Activated CD4-positive, alpha-beta memory T cell treated with anti-CD3 and anti-CD28 coated beads for 36 hours (primary cell): ENCODE measurements at regions not wholly inside any gene's neighbourhood (a gene's known extent, or its start where the extent isn't known, plus 50 kb on each side); places are given as distances from the start of the nearest gene placed in this dataset.
"Not testable (repeated sequence)": the region's sequence is repeated elsewhere in the genome, so short reads cannot be mapped to it uniquely, and the experiment has no call there.

Source experiments
- CTCF ChIA-PET: fragments of 350-600 bp; sonication (Branson Sonifier 250); formaldehyde crosslinking; loops from one replicate; lab custom pipeline; 2021; ENCODE audit warnings: antibody characterized with exemption, inconsistent platforms; lab: Charles Lee
- POLR2A ChIA-PET: fragments of 350-600 bp; sonication (Branson Sonifier 250); formaldehyde crosslinking; loops from one replicate; lab custom pipeline; 2021; ENCODE audit warnings: antibody characterized with exemption; lab: Charles Lee
- DNase-seq: peaks from one replicate; pipeline ENCODE4 v3.0.0-alpha.2; 2020
- H3K27ac Mint-ChIP-seq: one replicate; pipeline ENCODE4 v1.8.0; 2021; ENCODE audit warnings: mixed read lengths
- H3K27me3 Mint-ChIP-seq: one replicate; pipeline ENCODE4 v1.8.0; 2021; ENCODE audit warnings: mixed read lengths
- H3K36me3 Mint-ChIP-seq: one replicate; pipeline ENCODE4 v1.8.0; 2021; ENCODE audit warnings: mixed read lengths
- H3K4me1 Mint-ChIP-seq: one replicate; pipeline ENCODE4 v1.8.0; 2021; ENCODE audit warnings: low read depth, mixed read lengths
- H3K4me3 Mint-ChIP-seq: one replicate; pipeline ENCODE4 v1.8.0; 2021; ENCODE audit warnings: mild to moderate bottlenecking, mixed read lengths
- H3K9me3 Mint-ChIP-seq: one replicate; pipeline ENCODE4 v1.8.0; 2021; ENCODE audit warnings: mixed read lengths
- intact Hi-C: fragments of 100-400 bp; cut with micrococcal nuclease; formaldehyde crosslinking; loops from one replicate; pipeline ENCODE4 v1.15.1; 2023

- H3K4me3 Mint-ChIP-seq, result no peak overlapping the region
- intact Hi-C loops, result no loop called here
- H3K9me3 Mint-ChIP-seq, result no peaks in the 10 kb centered on the region
- H3K27ac Mint-ChIP-seq, result no peak overlapping the region
- no peaks in the 10 kb centered on the region for H3K36me3 Mint-ChIP-seq
- CTCF ChIA-PET, result no interaction called here
- H3K27me3 Mint-ChIP-seq, result peaks cover 2% of the 10 kb centered on the region
- POLR2A ChIA-PET, result no interaction called here
- no peak for DNase-seq
- H3K4me1 Mint-ChIP-seq, result no peaks in the 10 kb centered on the region
Measured at GRCh38 chr2:173524256-173524955, 169.7 kb downstream of the CDCA7 start.

DNA sequence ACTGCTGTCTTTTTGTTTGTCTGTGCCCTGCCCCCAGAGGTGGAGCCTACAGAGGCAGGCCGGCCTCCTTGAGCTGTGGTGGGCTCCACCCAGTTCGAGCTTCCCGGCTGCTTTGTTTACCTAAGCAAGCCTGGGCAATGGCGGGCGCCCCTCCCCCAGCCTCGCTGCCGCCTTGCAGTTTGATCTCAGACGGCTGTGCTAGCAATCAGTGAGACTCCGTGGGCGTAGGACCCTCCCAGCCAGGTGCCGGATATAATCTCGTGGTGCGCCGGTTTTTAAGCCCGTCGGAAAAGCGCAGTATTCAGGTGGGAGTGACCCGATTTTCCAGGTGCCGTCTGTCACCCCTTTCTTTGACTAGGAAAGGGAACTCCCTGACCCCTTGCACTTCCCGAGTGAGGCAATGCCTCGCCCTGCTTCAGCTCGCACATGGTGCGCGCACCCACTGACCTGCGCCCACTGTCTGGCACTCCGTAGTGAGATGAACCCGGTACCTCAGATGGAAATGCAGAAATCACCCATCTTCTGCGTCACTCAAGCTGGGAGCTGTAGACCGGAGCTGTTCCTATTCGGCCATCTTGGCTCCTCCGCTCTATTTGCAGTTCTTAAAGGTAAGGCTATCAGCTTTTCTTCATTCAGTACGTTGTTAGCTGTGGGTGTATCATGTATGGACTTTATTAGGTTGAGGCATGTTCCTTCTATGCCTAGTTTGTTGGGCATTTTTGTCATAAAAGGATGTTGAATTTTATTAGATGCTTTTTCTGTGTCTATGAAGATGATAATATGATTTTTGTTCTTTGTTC lies 178.3 kb downstream of the CDCA7 start:
- H3K4me3 Mint-ChIP-seq, H3K4me1 Mint-ChIP-seq, H3K9me3 Mint-ChIP-seq, POLR2A ChIA-PET, intact Hi-C loops, H3K27ac Mint-ChIP-seq, DNase-seq, H3K36me3 Mint-ChIP-seq, H3K27me3 Mint-ChIP-seq, CTCF ChIA-PET: not testable (repeated sequence)

GRCh38 chr2:173537694-173538093 lies 183.0 kb downstream of the CDCA7 start:
- peaks cover 16% of the 10 kb centered on the region for H3K27me3 Mint-ChIP-seq
- H3K4me3 Mint-ChIP-seq, result no peak overlapping the region
- no peak overlapping the region for H3K27ac Mint-ChIP-seq
- CTCF ChIA-PET, result no interaction called here
- POLR2A ChIA-PET, result no interaction called here
- H3K36me3 Mint-ChIP-seq, result no peaks in the 10 kb centered on the region
- no peaks in the 10 kb centered on the region for H3K4me1 Mint-ChIP-seq
- H3K9me3 Mint-ChIP-seq, result no peaks in the 10 kb centered on the region
- intact Hi-C loops, result no loop called here
- DNase-seq, result no peak

- DNase-seq, result no peak
- ChIA-PET POLR2A (no interaction called here), CTCF (interaction anchor here (0.7 kb wide), 1 partner anchor 512 kb away, joined by 3 read pairs; no protein-coding TSS in a partner anchor)
- no peaks in the 10 kb centered on the region for H3K36me3 Mint-ChIP-seq
- H3K9me3 Mint-ChIP-seq, result no peaks in the 10 kb centered on the region
- intact Hi-C loops, result no loop called here
- H3K27me3 Mint-ChIP-seq, result peaks cover 14% of the 10 kb centered on the region
- H3K27ac Mint-ChIP-seq, result no peak overlapping the region
- no peak overlapping the region for H3K4me3 Mint-ChIP-seq
- no peaks in the 10 kb centered on the region for H3K4me1 Mint-ChIP-seq
Measured at GRCh38 chr2:173539615-173540014, 184.9 kb downstream of the CDCA7 start.

- H3K36me3 Mint-ChIP-seq, result no peaks in the 10 kb centered on the region
- POLR2A ChIA-PET, result no interaction called here
- DNase-seq, result no peak
- H3K4me3 Mint-ChIP-seq, result no peak overlapping the region
- H3K27me3 Mint-ChIP-seq, result peaks cover 13% of the 10 kb centered on the region
- intact Hi-C loops, result no loop called here
- no peaks in the 10 kb centered on the region for H3K4me1 Mint-ChIP-seq
- CTCF ChIA-PET, result no interaction called here
- H3K27ac Mint-ChIP-seq, result no peak overlapping the region
- H3K9me3 Mint-ChIP-seq, result no peaks in the 10 kb centered on the region
Measured at GRCh38 chr2:173544641-173545363, 190.1 kb downstream of the CDCA7 start.

DNA sequence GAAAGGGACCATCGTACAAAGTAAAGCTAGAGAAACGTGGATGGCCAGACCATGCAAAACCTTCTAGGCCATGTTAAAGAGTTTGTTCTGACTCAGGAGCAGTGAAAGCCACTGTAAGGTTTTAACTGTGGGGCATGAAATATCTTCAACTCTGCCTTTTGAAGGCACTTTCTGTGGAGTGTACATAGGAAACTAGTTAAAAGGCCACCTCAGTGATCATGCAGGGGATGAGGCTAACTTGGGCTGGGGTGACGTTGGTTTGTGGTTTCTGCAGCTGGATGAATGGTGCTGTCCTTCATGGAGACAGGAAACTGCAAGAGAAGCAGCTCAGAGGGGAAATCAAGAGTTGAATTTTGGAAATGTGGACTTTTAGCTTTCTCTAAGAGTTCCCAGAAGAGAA lies 190.7 kb downstream of the CDCA7 start:
- Mint-ChIP-seq H3K4me1 (no peaks in the 10 kb centered on the region), H3K27me3 (peaks cover 11% of the 10 kb centered on the region), H3K4me3 (no peak overlapping the region), H3K36me3 (no peaks in the 10 kb centered on the region), H3K27ac (no peak overlapping the region), H3K9me3 (no peaks in the 10 kb centered on the region)
- ChIA-PET CTCF (no interaction called here), POLR2A (no interaction called here)
- no peak for DNase-seq
- intact Hi-C loops, result no loop called here

- peaks cover 19% of the 10 kb centered on the region for H3K27me3 Mint-ChIP-seq
- ChIA-PET CTCF (no interaction called here), POLR2A (no interaction called here)
- no peak for DNase-seq
- no peaks in the 10 kb centered on the region for H3K36me3 Mint-ChIP-seq
- no peaks in the 10 kb centered on the region for H3K9me3 Mint-ChIP-seq
- no peaks in the 10 kb centered on the region for H3K4me1 Mint-ChIP-seq
- no peak overlapping the region for H3K4me3 Mint-ChIP-seq
- intact Hi-C loops, result no loop called here
- no peak overlapping the region for H3K27ac Mint-ChIP-seq
Measured at GRCh38 chr2:173547499-173547898, 192.8 kb downstream of the CDCA7 start.

- DNase-seq, result no peak
- no peaks in the 10 kb centered on the region for H3K4me1 Mint-ChIP-seq
- no peak overlapping the region for H3K27ac Mint-ChIP-seq
- ChIA-PET POLR2A (interaction anchor here (0.7 kb wide), 1 partner anchor 625 kb away, joined by 4 read pairs; no protein-coding TSS in a partner anchor), CTCF (interaction anchor here (0.6 kb wide), 1 partner anchor 31 kb away, joined by 5 read pairs; no protein-coding TSS in a partner anchor)
- peaks cover 19% of the 10 kb centered on the region for H3K27me3 Mint-ChIP-seq
- intact Hi-C loops, result no loop called here
- no peak overlapping the region for H3K4me3 Mint-ChIP-seq
- H3K36me3 Mint-ChIP-seq, result no peaks in the 10 kb centered on the region
- no peaks in the 10 kb centered on the region for H3K9me3 Mint-ChIP-seq
Measured at GRCh38 chr2:173550143-173550542, 195.5 kb downstream of the CDCA7 start.

DNA sequence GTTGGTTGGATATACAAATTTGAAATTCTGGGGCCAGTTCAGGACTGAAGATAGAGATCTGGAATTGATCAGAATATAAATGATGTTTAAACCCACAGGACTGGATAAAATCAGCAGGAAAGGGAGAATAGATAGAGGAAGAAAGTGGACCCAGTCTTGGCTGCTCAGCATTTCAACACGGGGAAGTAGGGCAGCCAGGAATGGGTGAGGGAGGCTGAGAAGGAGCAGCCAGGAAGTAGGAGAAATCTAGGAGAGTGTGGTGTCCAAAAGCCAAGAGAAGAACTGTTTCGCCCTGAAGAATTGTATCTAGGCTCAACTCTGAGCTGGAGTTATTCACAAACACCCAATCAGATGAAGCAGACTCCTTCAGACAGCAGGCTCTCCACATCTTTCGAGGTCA lies 197.9 kb downstream of the CDCA7 start:
- no peak for DNase-seq
- Mint-ChIP-seq H3K4me1 (no peaks in the 10 kb centered on the region), H3K36me3 (no peaks in the 10 kb centered on the region), H3K27ac (no peak overlapping the region), H3K9me3 (no peaks in the 10 kb centered on the region), H3K4me3 (no peak overlapping the region), H3K27me3 (peaks cover 12% of the 10 kb centered on the region)
- intact Hi-C loops, result no loop called here
- ChIA-PET CTCF (no interaction called here), POLR2A (no interaction called here)

GRCh38 chr2:173553593-173553992 lies 198.9 kb downstream of the CDCA7 start:
- peaks cover 13% of the 10 kb centered on the region for H3K27me3 Mint-ChIP-seq
- no peaks in the 10 kb centered on the region for H3K36me3 Mint-ChIP-seq
- ChIA-PET POLR2A (no interaction called here), CTCF (no interaction called here)
- H3K4me3 Mint-ChIP-seq, result no peak overlapping the region
- DNase-seq, result no peak
- H3K27ac Mint-ChIP-seq, result no peak overlapping the region
- H3K9me3 Mint-ChIP-seq, result no peaks in the 10 kb centered on the region
- intact Hi-C loops, result no loop called here
- no peaks in the 10 kb centered on the region for H3K4me1 Mint-ChIP-seq

DNA sequence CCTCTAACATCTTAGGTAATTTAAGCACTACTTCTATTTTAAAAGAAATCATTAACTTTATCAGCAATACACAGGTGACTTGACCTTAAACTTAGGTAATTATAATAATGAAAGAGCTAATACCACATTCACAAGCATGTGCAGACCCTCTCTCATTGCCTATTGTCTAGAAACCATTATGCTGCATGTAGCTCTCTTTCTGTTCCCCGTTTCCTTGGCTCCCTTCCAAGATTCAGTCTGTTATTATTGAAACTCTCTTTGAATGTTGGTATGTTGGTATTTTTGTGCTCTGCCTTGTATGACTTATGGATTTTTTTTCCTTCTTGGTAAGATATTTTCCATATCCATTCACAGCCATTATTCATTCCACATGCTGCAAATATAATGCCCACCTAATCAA lies 201.2 kb downstream of the CDCA7 start:
- no peaks in the 10 kb centered on the region for H3K36me3 Mint-ChIP-seq
- ChIA-PET POLR2A (no interaction called here), CTCF (interaction anchor here (0.7 kb wide), 1 partner anchor 12 kb away, joined by 3 read pairs; no protein-coding TSS in a partner anchor)
- DNase-seq, result no peak
- H3K9me3 Mint-ChIP-seq, result no peaks in the 10 kb centered on the region
- H3K27ac Mint-ChIP-seq, result no peak overlapping the region
- intact Hi-C loops, result no loop called here
- H3K4me3 Mint-ChIP-seq, result no peak overlapping the region
- H3K4me1 Mint-ChIP-seq, result peaks cover 5% of the 10 kb centered on the region
- H3K27me3 Mint-ChIP-seq, result peaks cover 11% of the 10 kb centered on the region

GRCh38 chr2:173556816-173557215 lies 202.1 kb downstream of the CDCA7 start:
- peaks cover 11% of the 10 kb centered on the region for H3K27me3 Mint-ChIP-seq
- ChIA-PET CTCF (interaction anchor here (0.8 kb wide), 1 partner anchor 11 kb away, joined by 3 read pairs; no protein-coding TSS in a partner anchor), POLR2A (no interaction called here)
- peaks cover 5% of the 10 kb centered on the region for H3K4me1 Mint-ChIP-seq
- no peaks in the 10 kb centered on the region for H3K9me3 Mint-ChIP-seq
- H3K4me3 Mint-ChIP-seq, result no peak overlapping the region
- H3K36me3 Mint-ChIP-seq, result no peaks in the 10 kb centered on the region
- DNase-seq, result no peak
- no peak overlapping the region for H3K27ac Mint-ChIP-seq
- intact Hi-C loops, result no loop called here
